ENCODE measurements at regions not wholly inside any gene's neighbourhood (a gene's known extent, or its start where the extent isn't known, plus 50 kb on each side); places are given as distances from the start of the nearest gene placed in this dataset.

DNA sequence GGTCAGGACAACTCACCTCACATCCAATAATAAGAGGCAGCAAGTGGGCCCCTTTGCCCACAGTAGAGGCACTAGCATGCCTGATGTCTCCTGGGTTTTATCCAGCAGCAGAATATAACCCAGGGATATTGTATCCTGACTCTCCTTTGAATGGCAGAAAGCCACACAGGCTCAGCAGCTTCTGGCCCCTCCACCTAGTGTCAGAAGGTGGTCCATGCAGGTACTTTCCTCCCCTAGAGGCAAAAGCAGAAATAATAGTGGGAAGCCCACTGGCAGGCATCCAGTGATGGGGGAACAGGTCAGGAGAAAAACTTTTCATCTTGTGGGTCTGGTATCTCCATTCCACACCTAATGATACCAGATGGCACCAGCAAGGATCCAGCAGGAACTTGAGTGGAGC lies 75.5 kb upstream of the IRS4 start:
- H3K27ac ChIP-seq, result no peak overlapping the region
- no peak for TF ChIP-seq CTCF (conservative IDR thresholded peaks at IDR 0.05)

DNA sequence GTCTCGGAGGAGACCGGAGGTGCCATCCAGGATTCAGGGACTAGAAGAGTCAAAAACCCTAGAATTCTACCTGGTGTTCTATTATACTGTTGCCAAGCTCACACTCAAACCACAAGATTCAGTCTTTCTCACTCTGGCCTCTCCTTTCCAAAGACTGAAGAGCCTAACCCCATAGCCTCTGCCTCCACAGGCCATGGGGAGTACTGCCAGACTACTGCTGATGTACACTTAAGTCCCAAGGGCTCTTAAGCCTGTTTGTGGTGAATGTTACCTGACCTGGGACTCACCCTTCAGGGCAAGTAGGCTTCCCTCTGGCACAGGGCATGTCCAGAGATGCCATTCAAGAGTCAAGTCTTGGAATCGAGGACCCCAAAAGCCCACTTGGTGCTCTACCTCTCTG lies 58.9 kb upstream of the IRS4 start:
- TF ChIP-seq CTCF (conservative IDR thresholded peaks at IDR 0.05), result no peak
- no peak overlapping the region for H3K27ac ChIP-seq

Measured in VCaP (cell line).